Epithelial cell of proximal tubule (primary cell): ENCODE measurements at regions not wholly inside any gene's neighbourhood (a gene's known extent, or its start where the extent isn't known, plus 50 kb on each side); places are given as distances from the start of the nearest gene placed in this dataset.

Source experiments
- DNase-seq: peaks from one replicate; pipeline ENCODE4 v3.0.0-alpha.2; 2011; ENCODE audit warnings: low read depth
- H3K4me3 ChIP-seq: 2 replicates; pipeline ENCODE4 v1.5.1; 2011; ENCODE audit warnings: low read depth, mild to moderate bottlenecking, low read length
- TF ChIP-seq, protein P1 (sequence below): conservative IDR thresholded peaks from 2 replicates; pipeline ENCODE4 v1.5.1; 2012; ENCODE audit warnings: low read depth, mild to moderate bottlenecking, low read length

DNA sequence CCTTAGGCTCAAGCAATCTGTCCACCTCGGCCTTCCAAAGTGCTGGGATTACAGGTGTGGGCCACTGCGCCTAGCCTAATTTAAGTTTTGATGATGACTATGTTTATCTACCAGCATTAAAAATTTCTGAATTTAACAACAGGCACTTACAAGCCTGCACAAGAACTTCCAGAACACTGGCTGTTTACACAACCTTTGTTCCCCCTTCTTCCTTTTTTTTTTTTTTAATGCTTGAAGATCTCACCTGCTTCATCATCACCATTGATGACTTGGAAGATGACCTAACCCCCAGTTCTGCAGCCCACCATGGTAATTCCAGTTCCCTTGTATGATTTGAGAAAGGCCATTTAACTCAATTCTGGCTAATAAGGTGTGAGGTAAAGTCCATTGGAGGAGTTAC lies 70.4 kb downstream of the GJD2 start:
- TF ChIP-seq, protein P1, sequence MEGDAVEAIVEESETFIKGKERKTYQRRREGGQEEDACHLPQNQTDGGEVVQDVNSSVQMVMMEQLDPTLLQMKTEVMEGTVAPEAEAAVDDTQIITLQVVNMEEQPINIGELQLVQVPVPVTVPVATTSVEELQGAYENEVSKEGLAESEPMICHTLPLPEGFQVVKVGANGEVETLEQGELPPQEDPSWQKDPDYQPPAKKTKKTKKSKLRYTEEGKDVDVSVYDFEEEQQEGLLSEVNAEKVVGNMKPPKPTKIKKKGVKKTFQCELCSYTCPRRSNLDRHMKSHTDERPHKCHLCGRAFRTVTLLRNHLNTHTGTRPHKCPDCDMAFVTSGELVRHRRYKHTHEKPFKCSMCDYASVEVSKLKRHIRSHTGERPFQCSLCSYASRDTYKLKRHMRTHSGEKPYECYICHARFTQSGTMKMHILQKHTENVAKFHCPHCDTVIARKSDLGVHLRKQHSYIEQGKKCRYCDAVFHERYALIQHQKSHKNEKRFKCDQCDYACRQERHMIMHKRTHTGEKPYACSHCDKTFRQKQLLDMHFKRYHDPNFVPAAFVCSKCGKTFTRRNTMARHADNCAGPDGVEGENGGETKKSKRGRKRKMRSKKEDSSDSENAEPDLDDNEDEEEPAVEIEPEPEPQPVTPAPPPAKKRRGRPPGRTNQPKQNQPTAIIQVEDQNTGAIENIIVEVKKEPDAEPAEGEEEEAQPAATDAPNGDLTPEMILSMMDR: no peak
- H3K4me3 ChIP-seq: no peak overlapping the region
- DNase-seq: no peak

- TF ChIP-seq, protein P1: no peak
- peak; percentile 59 for DNase-seq
- no peak overlapping the region for H3K4me3 ChIP-seq
Measured at GRCh38 chr15:34682674-34683073, 72.1 kb downstream of the GJD2 start.

DNA sequence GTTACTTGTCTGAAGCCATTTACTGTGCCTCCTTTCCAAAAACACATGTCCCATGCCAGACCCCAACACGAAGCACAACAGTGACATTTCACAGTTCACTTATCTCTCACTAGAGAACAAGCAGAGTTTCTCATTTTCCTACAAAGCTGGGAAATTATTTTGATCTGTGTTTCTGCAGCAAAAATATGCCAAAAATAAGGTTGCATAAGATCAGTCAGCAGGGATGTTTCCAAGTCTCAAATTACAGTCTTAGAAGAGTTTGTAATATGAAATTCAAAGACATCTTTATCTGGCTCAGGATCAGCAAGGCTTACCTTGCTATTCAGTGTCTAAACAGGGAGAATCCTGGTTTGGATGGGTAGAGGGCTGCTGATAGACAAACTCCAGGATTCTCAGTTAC lies 75.5 kb downstream of the GJD2 start:
- no peak overlapping the region for H3K4me3 ChIP-seq
- TF ChIP-seq, protein P1: no peak
- DNase-seq: no peak

DNA sequence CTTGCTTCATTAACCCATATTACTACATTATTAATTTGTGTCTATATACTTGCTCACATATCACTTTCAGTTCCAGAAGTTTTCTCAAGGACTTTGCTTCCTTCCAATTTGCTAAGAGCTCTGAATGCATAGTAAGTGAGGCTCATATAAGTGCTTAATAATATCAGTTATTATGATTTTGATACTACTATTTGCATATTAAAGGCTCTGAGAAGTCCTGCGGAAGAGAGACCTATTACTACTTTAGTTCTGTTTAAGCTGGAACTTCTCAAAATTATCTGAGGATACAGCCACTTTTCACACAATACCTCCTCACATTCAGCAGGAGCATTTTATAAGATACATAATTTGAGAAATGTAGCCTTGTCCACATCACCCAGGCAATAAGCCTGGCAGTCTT lies 81.6 kb downstream of the GJD2 start:
- no peak overlapping the region for H3K4me3 ChIP-seq
- TF ChIP-seq, protein P1: no peak
- DNase-seq: no peak

GRCh38 chr15:34665498-34666116 lies 82.2 kb upstream of the GOLGA8B start:
- TF ChIP-seq, protein P1: no peak
- no peak overlapping the region for H3K4me3 ChIP-seq
- no peak for DNase-seq

GRCh38 chr15:34664418-34664817 lies 81.0 kb upstream of the GOLGA8B start:
- TF ChIP-seq, protein P1: no peak
- H3K4me3 ChIP-seq: no peak overlapping the region
- DNase-seq: no peak

DNA sequence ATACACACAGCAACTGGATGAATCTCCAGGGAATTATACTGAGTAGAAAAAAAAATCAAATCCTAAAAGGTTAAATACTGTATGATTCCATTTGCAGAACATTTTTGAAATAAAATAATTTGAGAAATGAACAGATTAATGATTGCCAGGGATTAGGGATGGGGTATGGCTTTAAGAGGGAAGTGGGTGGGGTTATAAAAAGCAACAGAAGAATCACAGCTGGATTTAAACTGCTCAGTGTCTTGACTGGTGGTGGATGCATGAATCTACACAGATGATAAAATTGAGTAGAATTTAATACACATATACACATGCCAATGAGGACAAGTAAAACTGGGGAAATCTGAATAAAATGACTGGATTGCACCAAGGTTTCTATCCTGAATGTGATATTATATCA lies 79.7 kb upstream of the GOLGA8B start:
- DNase-seq: no peak
- H3K4me3 ChIP-seq: no peak overlapping the region
- TF ChIP-seq, protein P1: no peak
